Dedifferentiated amniotic fluid mesenchymal stem cell (primary cell): ENCODE measurements at regions not wholly inside any gene's neighbourhood (a gene's known extent, or its start where the extent isn't known, plus 50 kb on each side); places are given as distances from the start of the nearest gene placed in this dataset.

ENCODE experiments used
- DNase-seq: peaks from one replicate; pipeline ENCODE4 v3.0.0-alpha.2; 2016; ENCODE audit errors: extremely low spot score

DNA sequence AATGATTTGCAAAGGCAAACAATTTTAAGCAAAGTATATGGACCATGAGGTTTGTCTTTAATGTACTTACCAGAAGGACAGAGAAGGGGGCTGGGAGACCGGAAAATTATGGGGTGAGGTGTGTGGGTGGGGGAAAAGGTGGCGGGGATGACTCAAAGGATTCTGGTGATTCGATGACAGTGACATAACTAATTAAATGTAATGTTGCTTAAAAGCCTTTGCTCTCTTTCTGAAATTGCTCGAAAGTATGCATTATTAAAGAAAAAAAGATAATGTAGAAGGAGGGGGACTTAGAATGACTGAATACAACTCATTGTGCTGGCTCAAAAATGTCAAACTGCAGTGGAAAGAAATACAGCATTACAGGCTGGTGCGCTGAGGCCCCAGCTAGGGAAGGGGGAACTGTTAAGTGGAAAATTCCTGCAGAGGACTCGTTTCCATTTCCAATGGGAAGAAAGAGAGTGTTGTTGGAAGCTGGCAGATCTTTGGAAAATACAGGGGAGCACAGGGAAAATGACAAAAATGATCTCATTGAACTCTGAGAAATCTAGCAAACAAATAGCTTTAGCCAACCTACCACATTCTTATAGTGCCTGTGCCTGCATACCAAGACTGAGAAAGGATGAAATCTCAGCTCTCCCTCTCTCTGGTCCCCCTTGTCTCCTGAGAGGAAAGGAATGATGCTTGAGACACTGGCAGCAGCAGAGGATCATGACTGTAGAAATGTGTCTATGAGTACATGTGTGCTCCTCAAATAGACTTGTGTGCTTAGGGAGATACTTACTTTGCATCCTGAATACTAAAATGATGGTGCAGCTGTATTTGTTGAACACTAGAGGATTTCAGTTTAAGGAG is 632.4 kb downstream of the NYAP2 start:
- DNase-seq, result peak; percentile 47

DNA sequence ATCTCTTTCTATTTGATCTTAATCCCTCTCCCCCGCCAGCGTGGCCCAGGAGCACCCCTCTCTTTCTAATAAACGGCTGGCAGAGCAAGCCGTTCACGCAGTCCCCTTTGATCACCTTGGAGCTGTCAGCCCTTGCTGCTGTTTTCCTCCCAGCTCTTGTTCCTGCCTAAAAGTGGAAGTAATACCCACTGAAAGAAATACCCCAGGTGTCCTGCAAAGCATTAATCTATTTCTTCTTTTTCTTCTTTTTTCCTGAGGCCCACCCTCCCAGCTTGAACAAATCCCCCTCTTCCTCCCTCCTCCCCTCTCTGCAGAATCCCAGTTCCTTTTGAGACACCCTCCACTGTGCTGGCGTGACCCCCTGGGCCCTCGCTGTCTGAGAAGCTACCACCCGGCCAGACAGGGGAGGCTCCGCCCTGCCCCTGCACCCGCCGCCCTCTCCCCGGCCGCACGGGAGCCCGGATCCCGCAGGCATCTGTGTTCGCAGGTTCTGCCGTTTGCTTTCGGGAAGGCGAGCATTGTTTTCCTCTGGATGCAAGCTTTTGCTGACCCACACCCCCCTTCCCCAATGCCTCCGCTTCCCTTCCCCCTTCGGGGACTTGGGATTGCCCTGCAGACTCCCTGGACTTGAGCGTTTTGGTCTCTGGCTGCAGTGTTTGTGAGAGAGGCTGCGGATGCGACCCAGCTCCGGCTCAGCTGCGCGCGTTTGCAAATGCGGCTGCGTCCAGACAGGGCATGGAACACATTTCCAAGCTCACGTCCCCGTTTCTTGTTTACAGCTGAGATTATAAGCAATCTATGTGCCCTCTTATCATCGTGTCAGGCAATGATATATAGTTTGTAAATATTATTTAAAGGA is 631.5 kb downstream of the NYAP2 start:
- DNase-seq, result peak; percentile 56

DNA sequence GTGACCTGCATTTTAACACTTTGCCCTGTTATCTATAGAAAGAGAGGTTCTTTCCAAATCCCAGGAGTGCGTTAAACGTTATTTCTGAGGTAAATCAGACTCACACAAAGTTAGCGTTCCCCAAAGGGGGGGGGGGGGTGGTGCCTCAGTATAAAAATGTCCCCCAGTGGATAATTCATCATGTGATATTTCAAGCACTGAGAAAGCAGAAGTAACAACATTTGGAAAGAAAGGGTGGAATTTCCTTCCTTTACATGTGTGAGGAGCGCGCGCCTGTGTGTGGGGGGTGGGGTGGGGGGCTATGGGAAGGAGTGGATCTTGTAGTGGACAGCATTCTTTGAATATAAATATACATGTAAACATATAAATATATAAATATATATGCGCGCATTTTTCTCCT is 630.9 kb downstream of the NYAP2 start:
- no peak for DNase-seq

DNA sequence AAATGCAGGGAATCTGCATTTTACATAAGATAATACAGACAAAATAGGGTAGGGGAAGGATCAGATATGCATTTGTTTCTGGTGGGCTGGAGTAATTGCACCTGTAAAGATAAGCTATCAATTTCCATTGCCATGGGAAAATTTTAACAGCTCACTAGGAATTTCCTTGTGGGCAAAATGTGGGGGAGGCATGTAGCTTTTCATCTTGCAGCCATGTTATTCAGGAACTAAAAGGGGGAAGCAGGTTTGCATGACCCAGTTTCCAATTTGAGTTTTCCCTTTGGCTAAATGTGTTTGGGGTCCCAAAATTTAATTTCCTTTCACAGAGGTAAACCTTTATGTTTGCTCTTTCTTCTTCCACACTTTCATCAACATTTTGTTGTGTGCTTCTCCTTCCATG is 624.4 kb downstream of the NYAP2 start:
- DNase-seq, result no peak

DNA sequence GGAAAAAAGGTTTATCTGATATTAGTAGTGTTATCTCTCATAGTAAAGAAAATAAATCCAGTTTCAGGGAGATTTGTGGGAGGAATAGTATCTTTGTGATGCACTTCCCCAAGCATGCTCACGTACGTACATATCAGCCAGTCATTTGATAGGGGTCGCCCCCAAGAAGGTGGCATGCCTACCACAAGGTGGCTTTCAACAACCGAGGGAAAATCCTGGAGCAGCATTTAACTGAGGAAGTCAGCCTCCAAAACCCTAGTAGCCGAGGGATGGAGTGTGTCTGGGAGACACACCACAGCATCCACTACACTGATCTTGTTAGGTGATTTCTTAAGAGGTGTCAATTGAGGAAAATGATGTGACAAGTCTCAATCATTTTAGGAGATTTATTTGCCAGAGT is 623.9 kb downstream of the NYAP2 start:
- DNase-seq, result no peak

DNA sequence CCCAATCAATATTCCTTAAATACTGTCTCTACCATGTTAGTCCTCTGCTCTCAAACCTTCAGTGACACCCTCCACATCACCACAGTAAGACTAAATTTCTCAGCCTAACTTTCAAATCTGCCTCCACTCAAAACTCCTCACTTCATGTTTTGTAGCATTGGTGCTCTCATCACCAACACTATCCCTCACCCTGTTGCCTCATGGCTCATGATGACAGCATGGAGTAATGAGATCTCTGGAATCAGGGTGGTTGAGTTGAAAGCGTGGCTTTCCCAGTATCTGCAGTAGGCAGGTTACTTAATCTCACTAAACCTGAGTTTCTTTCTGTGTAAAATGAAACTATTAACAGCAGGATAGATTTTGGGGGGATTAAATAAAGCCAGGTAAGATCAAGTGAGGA is 621.4 kb downstream of the NYAP2 start:
- no peak for DNase-seq

DNA sequence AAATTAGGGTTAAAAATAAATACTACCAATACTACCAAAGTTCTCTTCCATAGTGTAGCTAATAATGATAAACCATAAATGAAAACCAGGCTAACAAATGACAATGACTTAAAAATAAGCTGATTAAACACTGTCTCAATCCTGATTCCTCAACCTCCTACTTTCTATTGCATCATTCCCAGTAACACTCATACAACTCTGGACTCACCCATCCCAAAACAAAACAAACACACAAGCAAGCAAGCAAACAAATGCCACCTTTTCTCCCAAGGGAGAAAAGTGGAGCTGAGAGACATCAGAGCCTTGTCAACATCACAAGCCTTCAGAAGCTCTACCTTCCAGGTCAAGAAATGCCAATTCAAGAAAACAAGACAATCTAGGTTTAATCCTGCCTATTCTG is 620.7 kb downstream of the NYAP2 start:
- peak; percentile 24 for DNase-seq

DNA sequence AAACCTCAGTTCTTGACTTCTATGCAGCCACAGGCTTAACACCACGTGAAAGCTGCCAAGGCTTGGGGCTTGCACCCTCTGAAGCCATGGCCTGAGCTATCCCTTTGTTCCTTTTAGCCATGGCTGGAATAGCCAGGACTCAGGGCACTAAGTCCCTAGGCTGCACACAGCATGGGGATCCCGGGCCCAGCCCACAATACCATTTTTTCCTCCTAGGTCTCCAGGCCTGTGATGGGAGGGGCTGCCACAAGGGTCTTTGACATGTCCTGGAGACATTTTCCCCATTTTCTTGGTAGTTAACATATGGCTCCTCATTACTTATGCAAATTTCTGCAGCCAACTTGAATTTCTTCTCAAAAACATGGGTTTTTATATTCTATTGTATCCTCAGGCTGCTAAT is 619.1 kb downstream of the NYAP2 start:
- no peak for DNase-seq

DNA sequence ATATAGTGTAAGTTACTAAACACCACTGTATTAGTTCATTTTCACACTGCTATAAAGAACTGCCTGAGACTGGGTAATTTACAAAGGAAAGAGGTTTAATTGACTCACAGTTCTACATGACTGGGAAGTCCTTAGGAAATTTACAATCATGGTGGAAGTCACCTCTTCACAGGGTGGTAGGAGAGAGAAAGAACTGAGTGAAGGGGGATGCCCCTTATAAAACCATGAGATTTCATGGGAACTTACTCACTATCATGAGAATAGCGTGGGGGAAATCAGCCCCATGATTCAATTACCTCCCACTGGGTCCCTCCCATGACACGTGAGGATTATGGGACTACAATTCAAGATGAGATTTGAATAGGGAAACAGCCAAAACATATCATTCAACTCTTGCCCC is 618.0 kb downstream of the NYAP2 start:
- no peak for DNase-seq

DNA sequence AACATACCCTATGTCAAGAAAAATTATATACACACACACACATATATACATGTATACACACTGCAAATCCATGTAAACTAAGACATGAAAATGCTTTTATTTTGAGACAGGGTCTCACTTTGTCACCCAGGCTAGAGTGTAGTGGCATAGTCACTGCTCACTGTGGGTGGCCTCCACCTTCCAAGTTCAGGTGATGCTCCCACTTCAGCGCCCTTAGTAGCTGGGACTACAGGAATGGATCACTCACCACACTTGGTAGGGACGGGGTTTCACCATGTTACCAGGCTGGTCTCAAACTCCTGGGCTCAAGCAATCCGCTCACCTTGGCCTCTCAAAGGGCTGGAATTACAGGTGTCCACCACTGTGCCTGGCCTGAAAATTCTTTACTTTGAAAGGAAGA is 617.6 kb downstream of the NYAP2 start:
- no peak for DNase-seq

DNA sequence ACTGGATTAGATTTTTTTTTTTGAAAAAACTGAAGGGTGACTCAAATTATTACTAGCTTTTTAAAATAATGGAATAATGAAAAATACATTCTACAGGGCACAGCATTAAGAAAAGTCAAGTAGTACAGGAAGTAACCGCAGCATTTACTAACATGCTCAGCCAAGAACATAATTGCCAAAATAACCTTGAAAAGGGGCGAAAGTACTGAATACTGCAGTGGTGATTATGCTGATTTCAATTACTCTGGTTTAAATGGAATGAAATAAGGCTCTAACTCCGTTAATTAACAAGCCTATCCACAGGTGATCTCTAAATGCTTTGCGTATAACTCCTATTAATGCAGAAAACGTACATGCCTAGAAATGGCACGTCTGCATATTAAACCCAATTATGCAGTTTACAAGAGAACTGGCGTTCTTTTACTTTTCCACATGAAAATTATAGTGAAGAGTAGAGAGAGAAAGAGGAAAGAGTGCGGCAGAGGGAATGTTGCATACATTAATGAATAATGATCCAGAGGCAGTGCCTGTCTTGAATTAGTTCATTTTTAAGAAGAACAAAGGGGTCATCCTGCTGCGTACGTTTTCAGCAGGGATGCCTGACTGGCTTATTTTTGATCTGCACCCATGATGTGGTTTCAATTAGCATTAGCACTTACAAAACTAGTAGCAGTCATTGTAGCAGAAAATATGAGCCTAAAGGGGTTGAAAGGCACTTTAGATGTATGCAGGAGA is 612.4 kb downstream of the NYAP2 start:
- DNase-seq, result no peak

DNA sequence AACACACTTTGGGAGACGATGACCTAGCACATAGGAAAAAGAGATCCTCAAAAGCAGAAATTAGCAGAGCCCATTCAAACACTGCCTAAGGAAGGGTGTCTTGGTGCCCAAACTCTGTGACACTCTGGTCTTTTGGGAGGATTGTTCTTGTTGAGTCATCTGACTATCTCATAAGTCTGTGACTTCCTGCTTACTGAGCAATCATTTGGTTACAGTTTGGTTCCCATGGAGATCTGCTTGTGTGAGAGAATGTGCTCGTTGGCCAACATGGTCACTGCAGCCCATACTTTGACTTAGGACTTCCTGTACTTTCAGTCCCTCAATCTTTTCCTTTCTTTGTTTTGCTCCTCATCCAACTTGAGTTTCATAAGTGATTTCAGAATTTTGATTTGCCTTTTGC is 602.9 kb downstream of the NYAP2 start:
- DNase-seq, result peak; percentile 32

DNA sequence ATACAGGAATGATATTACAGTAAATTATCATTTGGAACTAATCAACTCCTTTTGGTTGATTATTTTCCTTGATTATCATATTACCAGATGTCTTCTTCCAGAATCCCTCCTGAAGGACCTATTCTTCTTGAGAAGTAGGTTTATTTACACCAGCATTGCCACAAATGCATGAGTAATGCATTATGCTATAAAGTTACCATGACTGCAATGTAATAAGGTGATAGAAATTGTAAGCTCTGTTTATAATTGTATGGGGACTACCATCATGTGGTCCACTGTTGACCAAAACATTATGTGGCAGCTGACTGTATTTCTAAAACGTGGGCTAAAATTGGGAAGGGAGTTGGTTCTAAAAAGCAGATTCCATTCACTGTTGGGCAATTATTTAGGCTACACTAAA is 602.2 kb downstream of the NYAP2 start:
- DNase-seq, result no peak

DNA sequence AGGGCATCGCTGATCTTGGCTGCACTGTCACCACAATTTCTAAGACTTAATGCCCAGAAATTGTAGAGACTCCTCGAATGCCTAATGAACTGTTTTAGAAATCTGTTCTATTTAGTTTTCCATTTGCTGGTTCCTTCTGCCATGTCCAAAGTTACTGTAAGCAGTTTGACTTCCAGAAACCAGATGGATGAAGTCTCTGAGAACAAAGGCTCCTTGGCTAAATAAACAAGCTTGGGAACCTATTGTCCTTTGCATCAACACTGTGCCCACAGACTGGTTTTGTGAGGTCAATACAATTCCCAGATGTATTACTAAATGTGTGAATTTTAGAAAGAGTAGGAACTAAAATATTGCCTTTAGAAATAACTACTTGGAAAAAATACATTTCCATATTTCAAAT is 600.2 kb downstream of the NYAP2 start:
- no peak for DNase-seq

DNA sequence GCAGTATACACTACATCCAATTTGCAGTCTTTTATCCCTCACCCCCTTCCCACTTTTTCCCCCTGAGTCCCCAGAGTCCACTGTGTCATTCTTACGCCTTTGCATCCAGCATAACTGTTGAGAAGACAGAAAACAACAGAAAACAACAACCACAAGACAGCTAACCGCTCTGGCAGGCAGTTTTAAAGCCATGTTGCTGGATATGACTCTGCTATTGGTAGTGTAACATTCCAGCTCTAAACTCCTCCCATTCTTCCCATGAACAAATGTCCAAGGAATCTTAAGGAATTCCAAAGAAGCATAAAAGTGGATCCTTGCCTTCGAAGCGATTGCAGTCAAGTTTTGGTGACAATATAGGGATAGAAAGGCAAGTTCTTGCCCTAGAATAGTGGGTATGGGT is 599.1 kb downstream of the NYAP2 start:
- no peak for DNase-seq

DNA sequence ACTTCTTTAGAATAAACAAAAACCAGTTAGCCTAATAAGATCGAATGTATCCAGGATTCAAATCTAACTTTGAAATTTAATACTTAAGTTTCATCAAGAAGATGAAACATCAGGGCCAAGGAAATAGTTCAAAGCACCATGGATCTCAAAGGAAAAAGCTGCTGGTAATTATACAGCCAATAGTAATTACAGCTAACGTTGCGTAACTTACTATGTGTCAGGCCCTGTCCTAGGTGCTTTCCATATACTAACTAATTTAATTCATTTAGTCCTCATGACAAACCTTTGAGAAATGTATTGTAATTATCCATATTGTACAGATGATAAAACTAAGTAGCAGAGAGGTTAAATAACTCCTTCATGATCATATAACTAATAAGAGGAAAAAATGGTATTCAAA is 598.6 kb downstream of the NYAP2 start:
- no peak for DNase-seq

DNA sequence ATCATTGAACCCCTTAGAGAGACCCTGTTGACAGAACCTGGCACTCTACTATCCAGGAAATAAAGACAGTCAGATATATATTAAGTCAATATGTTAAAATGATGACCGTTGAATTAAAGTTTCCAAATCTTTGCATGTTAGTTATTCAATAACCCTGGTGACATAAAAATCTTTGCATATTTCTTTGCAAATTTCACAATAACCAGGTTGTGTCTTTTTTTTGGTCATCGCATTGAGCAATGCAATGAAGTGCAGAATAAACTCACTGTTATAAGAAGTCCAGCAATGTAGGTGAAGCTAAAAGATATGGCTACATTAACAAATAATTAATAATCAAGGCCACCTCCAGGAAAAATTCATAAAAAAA is 596.9 kb downstream of the NYAP2 start:
- DNase-seq, result no peak

DNA sequence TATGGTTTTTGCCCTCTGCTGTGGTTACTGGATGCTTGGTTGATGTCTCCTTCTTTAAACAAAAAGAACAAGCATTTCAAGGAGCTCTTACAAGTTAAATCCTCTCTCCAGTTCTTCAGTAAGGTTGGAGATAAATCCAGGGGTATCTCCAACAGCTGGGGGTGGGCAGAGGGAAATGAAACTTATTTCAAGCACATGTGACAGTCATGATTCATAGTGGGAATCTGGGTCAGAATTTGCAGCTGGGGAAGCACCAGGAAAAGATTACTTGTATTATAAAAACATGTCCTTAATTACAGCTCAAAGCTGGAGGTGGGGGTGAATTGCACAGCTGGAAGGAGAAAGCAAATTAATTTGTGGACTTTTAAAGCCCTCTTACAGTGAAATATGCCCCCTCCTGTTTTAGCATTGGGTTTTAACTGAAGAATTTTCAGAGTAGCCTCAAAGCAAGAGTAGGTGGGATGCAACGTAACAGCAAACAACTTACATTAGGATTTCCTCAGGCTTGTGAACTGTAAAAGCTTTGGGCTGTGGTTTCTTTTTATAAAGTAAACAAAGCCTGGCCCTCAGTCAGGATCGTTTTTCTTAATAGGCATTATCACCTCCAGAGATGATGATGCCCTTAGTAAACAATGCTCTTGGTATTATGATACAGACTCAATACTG is 596.4 kb downstream of the NYAP2 start:
- DNase-seq, result peak; percentile 44

DNA sequence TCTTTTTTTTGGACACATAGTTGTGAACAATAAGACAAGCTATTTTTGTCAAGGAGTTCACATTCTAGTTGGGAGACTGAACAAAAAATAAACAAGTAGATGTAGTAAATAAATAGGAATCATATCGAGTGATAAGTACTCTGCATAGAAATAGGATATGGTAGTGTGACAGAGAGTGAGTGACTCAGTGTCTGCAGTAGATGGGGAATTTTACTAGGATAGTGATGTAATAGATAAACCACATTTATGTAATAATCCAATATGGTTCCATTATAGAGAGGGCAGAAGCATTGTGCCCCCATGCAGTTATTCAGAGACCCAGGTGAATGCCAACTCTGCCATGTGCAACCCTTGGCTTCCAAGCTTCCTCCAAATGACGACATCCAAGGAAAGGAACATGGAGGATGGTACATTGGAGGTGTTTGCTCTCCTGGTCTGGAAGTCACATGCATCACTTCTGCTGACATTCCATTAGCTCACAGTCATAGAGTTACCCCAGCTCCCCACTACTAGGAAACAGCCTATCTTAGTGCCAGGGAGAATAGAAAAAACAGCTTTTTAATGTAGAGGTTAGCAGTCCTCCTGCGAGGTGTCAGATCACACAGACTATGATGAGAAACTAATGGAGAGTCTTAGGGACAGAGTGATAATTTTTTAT is 595.4 kb downstream of the NYAP2 start:
- no peak for DNase-seq

DNA sequence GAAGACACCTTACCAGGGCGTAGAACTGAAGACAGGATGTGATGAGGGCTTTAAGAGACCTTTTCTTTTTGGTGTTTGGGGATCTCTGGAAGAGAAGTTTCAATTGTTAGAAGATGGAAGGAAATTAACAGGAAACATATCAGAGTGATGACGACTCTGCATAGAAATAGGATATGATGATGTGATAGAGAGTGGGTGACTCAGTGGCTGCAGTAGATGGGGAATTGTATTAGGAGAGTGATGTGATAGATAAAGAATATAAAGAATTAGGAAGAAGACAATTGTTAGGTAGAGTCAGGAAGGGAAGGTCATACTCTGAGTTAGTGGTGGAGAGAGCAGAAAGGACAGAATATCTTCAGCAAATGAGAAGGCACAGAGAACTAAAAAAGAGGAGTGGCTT is 593.9 kb downstream of the NYAP2 start:
- no peak for DNase-seq

DNA sequence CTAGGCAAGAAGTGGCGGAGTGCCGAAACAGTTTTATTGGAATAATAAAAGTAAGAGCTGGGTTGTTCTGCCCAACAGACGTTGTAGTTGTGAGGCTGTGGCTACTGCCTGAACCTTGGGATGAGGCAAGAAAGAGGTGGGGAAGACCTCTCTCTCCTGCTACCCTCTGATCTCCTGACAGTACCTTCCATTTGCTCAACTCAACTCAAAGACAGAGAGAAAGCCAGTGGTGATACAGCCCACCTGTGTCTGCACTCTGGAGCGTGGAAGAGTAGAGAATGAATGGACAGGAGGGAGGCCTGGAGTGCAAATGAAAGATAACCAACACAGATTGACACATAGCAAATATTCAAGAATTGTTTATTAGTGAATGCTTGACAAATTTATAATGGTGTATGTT is 590.3 kb downstream of the NYAP2 start:
- DNase-seq, result no peak
